ENCODE measurements at regions not wholly inside any gene's neighbourhood (a gene's known extent, or its start where the extent isn't known, plus 50 kb on each side); places are given as distances from the start of the nearest gene placed in this dataset.

- no peak for DNase-seq
Measured at GRCh38 chr17:79364315-79365094, 246.3 kb downstream of the RBFOX3 start.

DNA sequence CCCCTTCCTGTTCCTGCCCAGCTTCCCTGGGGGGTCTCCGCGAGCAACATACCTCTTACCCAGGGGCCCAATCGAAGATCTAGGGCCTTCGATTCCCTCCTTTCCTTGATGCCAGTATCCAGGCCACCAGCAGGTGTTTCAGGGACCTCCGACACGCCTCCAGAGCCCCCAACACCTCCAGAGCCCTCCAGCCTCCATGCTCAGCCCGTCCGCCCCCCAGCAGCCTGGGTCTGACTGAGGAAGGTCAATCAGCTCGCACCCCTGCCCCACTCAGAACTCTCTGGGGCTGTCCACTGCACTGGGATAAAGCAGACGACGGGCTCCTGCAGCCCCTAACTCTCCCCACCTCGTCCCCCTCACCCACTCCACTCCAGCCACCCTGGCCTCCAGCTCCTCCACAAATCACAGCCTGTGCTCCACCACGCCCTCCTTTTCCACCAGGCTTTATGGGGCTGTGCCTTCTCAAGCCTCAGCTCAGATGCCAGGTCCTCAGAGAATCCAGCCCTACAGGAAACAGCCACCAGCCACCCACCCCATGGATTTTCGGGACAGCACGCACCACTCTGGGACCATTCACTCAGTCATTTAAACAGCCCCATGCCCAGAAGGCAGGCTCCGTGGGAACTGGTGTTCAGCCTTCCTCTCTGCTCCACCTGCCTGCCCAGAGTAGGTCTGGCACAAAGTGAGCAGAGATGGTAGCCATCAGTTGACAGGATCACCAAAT lies 247.1 kb downstream of the RBFOX3 start:
- DNase-seq, result no peak

GRCh38 chr17:79362772-79363305 lies 248.0 kb downstream of the RBFOX3 start:
- DNase-seq, result no peak

DNA sequence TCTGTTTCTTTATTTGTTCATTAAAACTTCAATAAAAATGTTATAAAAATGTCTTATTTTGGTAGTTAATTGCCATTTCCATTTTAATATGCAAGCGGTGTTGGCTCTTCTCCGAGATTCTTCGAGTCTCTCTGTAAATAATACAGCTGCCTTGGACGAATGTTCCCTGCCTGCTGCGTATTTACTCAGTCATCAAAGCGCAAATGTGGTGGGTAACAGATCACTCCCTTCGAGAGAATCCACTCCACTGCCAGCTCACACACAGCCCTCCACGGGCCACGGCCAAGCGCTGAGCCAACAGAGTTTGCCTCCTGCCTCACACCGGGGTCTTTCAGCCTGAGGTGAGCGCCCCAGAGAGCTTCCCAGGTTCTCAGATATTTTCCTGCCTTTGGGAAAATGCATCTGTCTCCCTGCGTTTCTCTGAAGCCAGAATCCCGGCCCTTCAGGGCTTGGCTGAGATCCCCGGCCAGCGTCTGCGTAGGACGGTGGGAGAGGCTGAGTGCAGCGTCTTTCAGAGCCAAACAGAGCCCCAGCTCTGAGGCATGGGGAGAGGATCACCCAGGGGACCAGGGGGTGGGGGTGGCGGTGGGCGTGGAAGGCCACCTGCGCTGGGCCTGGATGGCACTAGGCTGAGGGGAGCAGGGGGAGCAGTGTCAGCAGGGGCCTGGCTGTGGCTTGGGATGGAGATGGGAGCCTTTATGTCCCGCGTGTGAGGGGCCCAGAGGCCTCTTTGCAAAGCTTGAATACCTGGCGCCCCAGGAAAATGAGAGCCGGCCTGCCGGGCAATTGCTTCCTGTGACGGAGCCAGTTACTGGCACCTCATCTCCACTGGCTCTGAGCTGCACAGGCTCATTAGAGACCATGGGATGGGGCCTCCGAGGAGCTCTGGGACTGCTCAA lies 248.7 kb downstream of the RBFOX3 start:
- DNase-seq, result no peak

DNA sequence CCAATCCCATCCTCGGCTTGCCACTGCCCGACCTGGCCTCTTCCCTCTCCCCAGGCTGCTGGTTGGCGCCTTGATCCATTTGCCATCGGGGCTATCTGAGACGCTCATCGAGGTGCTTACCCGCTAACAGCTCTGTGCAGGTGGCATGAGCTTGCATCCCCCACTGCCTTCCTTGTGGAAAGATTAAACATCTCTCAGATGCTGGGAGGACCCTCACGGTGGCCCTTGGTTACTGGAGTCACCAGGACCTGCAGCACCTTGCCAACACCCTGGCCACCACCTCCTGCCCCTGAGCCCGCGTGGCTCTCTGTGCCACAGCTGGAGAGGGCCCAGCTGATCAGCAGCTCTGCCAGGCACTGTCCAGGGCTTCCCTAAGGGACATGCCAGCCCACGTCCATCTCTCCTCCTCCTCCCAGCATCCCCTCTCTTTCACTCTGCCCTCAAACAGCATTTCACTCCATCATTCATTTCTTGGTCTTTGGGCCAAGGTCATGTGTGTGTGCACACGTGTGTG lies 249.6 kb downstream of the RBFOX3 start:
- no peak for DNase-seq

DNA sequence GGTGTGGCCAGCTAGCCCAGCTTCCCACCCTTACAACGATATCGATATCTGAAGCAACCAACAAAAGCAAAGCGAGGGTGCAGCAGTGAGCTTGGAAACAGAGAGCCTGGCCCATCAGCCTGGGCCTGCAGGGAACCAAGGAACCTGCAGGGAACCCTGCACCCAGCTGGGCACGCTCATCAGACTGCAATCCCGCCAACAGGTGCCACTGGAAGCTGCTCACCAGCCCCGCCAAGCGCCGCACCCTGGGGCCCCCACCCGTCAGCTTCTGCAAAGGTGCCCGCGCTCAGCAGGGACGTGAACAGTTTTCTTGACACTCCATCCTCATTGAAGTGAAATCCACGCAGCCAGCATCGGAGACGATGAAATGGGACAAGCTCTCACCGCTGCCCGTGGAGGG lies 250.7 kb downstream of the RBFOX3 start:
- no peak for DNase-seq

- DNase-seq, result no peak
Measured at GRCh38 chr17:79356839-79357447, 253.9 kb downstream of the RBFOX3 start.

- no peak for DNase-seq
Measured at GRCh38 chr17:79355165-79355564, 255.7 kb downstream of the RBFOX3 start.

- no peak for DNase-seq
Measured at GRCh38 chr17:79354173-79354820, 256.6 kb downstream of the RBFOX3 start.

GRCh38 chr17:79353548-79353947 lies 257.3 kb downstream of the RBFOX3 start:
- DNase-seq, result no peak

DNA sequence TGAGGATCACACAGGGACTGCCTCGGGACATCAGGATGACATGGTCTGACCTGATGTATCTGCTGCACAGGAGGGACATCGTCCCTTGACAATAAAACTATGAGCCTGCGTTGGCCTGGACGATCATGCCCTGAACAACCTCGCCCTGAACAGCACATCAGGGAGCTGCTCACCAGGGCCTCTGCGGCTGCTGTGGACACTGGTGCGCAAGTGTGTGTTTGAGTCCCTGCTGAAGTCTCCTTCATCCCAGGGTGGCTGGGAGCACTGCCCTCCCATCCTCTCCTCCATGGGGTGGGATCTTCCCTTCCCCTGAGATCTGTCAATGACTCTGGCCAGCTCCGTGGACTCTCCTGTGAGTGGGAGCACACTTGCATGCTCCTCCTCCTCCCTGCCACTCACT lies 257.8 kb downstream of the RBFOX3 start:
- DNase-seq, result no peak

DNA sequence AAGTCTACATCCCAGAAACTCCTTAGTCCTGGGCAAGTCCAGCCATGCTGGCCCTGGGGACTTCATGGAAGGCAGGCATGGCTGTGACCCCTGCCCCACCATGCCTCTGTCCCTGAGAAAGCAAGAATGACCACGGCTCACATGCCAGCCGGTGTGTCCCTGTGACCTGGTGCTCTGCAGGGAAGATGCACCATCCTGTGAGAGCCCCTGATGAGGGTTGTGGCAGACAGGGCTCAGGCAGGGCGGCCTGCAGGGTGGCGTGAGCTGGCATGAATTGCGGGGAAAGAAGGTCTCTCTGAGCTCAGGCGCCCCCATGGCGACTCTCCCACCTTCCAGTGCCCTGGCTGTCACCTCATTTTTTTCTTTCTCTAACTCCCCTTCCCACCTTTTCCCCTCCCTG lies 260.3 kb downstream of the RBFOX3 start:
- DNase-seq, result no peak

DNA sequence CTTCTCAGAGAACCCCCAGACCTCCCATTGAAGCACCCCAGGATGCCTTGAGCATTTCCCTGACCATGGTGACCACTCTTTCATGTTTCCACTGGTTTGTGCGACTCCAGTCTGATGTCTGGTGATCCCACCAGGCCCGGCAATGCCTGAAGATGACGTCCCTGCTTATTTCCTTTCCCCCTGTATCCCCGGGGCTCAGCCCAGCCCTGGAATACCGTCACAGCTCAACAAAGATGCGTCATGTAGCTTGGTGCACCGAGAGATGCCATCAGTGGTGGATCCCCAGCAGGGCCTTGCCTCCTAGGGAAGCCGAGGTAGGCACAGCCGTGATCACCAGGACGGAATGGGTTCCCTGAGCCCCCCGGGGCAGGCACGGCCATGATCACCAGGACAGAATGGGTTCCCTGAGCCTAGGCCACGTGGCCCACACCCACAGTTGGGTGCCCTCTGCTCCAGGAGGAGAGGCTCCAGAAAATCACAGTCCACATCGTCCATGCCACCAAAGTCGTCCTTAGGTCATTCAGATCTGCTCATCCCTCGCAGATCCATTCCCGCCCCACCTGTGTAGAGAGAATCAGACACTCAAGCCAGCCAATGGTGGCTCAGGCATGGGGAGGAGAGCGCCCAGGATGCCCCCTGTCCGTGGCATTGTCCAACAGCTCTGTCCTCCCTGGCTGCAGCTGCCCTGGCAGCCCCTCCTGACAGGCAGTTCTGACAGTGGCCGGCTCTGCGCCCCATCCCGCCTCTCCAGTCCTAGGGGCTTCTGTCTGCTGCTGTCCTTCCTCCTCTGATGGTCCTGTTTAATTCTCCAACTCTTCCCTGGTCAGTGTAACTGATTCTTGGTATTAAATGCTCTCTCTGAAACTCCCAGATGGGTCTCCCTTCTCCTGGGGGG lies 261.1 kb downstream of the RBFOX3 start:
- no peak for DNase-seq

DNA sequence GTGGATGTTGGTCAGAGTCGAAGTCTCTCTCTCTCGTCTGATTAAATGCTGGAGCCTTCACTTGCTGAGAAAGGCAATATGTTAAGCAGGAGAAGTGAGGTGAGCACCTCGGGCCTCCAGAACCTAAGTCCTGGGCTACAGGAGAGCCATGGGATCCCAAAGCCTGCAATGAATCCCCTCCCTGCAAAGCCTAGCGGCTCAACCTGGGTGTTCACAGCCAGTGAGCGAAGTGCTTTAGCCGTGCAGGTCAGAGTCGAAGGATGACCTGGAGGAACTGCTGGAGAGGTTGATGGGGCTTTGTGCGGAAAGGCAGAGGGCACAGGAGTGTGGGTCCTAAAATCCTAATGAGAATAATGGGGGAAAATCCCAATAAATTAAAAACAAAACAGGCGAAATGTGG lies 267.8 kb downstream of the ENGASE start:
- no peak for DNase-seq

GRCh38 chr17:79341816-79342215 lies 267.2 kb downstream of the ENGASE start:
- no peak for DNase-seq

DNA sequence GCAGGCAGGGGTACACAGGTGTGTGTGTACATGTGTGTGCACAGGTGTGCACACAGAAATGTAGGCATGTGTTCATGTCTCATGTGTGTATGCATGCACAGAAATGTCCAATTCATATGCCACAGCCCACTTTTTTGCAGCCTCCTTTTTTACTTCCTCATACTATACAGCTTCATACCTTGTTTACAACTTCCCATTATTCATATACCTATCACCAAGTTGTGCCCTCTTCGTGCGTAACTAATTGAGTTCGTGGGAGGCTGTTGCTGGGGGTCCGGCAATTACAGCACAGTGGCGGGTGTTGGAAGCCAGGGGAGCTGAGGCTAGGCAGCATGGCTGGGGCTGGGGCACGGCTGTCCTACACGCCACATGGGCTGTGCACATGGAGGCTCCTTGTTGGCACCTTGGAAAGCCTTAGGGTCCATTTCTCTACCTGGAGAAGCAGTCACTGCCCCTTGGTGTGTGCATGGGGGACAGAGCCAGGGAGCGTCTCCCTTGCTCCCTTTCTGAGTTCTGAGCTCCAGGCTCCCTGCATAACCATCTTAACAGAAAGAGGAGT lies 266.7 kb downstream of the ENGASE start:
- no peak for DNase-seq

GRCh38 chr17:79340333-79341221 lies 266.0 kb downstream of the ENGASE start:
- DNase-seq, result no peak

GRCh38 chr17:79339321-79339720 lies 264.7 kb downstream of the ENGASE start:
- no peak for DNase-seq

DNA sequence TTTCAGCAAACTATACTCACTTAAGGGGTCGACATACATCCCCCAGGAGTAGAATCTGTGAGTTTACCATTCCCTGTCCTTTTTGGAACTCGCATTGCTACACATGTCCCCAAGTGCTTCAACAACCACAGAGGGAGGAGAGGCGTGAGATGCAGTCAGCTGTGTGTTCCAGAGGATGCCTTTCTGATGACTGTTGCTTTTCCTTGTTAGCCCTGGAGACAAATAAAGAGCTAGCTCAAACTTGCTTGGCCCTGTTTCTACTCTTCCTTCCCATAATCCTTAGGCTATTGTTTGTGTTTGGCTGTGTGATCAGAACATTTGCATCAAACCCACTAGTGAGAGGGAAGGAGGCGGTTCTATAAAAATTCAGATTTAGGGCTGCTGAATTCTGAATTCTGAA lies 264.0 kb downstream of the ENGASE start:
- no peak for DNase-seq
